Gastrocnemius medialis (tissue), 4 donors: ENCODE measurements at regions not wholly inside any gene's neighbourhood (a gene's known extent, or its start where the extent isn't known, plus 50 kb on each side); places are given as distances from the start of the nearest gene placed in this dataset.
"Not testable (repeated sequence)": the region's sequence is repeated elsewhere in the genome, so short reads cannot be mapped to it uniquely, and the experiment has no call there.

Experiments used
- ATAC-seq, 2 donors: fragments of 150-250 bp; one replicate each; pipeline ENCODE4 v1.9.1; 2016
- DNase-seq, 2 donors: peaks; one replicate each; pipeline ENCODE4 v3.0.0-alpha.2; 2019
- H3K27ac ChIP-seq, 4 donors: fragments of 200-600 bp; sonication (generic); 1 replicate in 1 of 4; 2 replicates in 3 of 4; pipeline ENCODE4 v1.5.1; 2016 to 2018; ENCODE audit warnings: mild to moderate bottlenecking in 2 of 4, moderate library complexity in 1 of 4
- H3K27me3 ChIP-seq, 3 donors: fragments of 200-600 bp; sonication (generic) in 2 of 3; 1 replicate in 1 of 3; 2 replicates in 2 of 3; pipeline versions ENCODE4 v1.5.1 to v1.6.0; 2016 to 2019; ENCODE audit warnings: mild to moderate bottlenecking in 1 of 3, moderate library complexity in 1 of 3
- H3K36me3 ChIP-seq, 2 donors: fragments of 200-600 bp; sonication (generic) in 1 of 2; one replicate each; pipeline ENCODE4 v1.5.1; 2017 to 2018
- H3K4me1 ChIP-seq, 2 donors: fragments of 200-600 bp; sonication (generic) in 1 of 2; one replicate each; pipeline ENCODE4 v1.5.1; 2016 to 2017; ENCODE audit warnings: mild to moderate bottlenecking in 2 of 2
- H3K4me3 ChIP-seq, 4 donors: fragments of 200-600 bp; sonication (generic) in 3 of 4; 1 replicate in 1 of 4; 2 replicates in 3 of 4; pipeline ENCODE4 v1.5.1; 2016 to 2019; ENCODE audit warnings: mild to moderate bottlenecking in 2 of 4
- H3K9me3 ChIP-seq, 3 donors: fragments of 200-600 bp; sonication (generic) in 2 of 3; 1 replicate in 1 of 3; 2 replicates in 2 of 3; pipeline ENCODE4 v1.5.1; 2016 to 2019
- CTCF ChIP-seq, 5 experiments: fragments of 450-650 bp in 3 of 5; fragments of 200-600 bp in 2 of 5; sonication (generic) in 2 of 5; IDR thresholded peaks in 4 of 5; conservative IDR thresholded peaks in 1 of 5; 1 replicate in 4 of 5; 2 replicates in 1 of 5; pipeline ENCODE4 v1.5.1; 2016 to 2019; ENCODE audit warnings: antibody characterized with exemption in 5 of 5, mild to moderate bottlenecking in 3 of 5, moderate library complexity in 3 of 5
- POLR2A ChIP-seq, 2 donors: fragments of 450-650 bp; IDR thresholded peaks; one replicate each; pipeline ENCODE4 v1.6.1; 2017; ENCODE audit warnings: antibody characterized with exemption in 2 of 2, mild to moderate bottlenecking in 2 of 2, moderate library complexity in 2 of 2
- in situ Hi-C, 4 donors: fragments of 200-750 bp; cut with MboI; loops; one replicate each; pipeline versions ENCODE4 v1.15.0 to v1.8.0; 2017; ENCODE audit warnings: low sequenced_read_pairs in 4 of 4
- intact Hi-C: fragments of 100-400 bp; cut with DNase I; formaldehyde crosslinking; loops from one replicate; pipeline ENCODE4 v1.15.1; 2023; ENCODE audit warnings: low total_unique reads

GRCh38 chr4:59695355-59696053 is 1504.6 kb upstream of the ADGRL3 start:
- intact Hi-C loops (no loop called here), in situ Hi-C loops (no loop called here)
- no peaks in the 10 kb centered on the region for H3K4me1 ChIP-seq
- no peak for TF ChIP-seq POLR2A (IDR thresholded peaks at IDR 0.05)
- TF ChIP-seq CTCF (IDR thresholded peaks at IDR 0.05 in 4 of 5, conservative IDR thresholded peaks at IDR 0.05 in 1 of 5) = no peak
- DNase-seq = no peak
- no peaks in the 10 kb centered on the region for H3K36me3 ChIP-seq
- H3K9me3 ChIP-seq = no peaks in the 10 kb centered on the region
- no peak overlapping the region for H3K4me3 ChIP-seq
- no peaks in the 10 kb centered on the region for H3K27me3 ChIP-seq
- no peak overlapping the region for H3K27ac ChIP-seq
- no peak for ATAC-seq

- TF ChIP-seq POLR2A (IDR thresholded peaks at IDR 0.05) (no peak), CTCF (IDR thresholded peaks at IDR 0.05 in 4 of 5, conservative IDR thresholded peaks at IDR 0.05 in 1 of 5) (no peak)
- H3K4me1 ChIP-seq = no peaks in the 10 kb centered on the region
- in situ Hi-C loops (no loop called here), intact Hi-C loops (no loop called here)
- H3K27me3 ChIP-seq = no peaks in the 10 kb centered on the region
- no peak overlapping the region for H3K4me3 ChIP-seq
- H3K36me3 ChIP-seq = no peaks in the 10 kb centered on the region
- ATAC-seq (no peak), DNase-seq (no peak)
- H3K27ac ChIP-seq = no peak overlapping the region
- H3K9me3 ChIP-seq = no peaks in the 10 kb centered on the region
These were observed 1502.1 kb upstream of the ADGRL3 start for GRCh38 chr4:59698041-59698440.

- no peak for TF ChIP-seq CTCF (IDR thresholded peaks at IDR 0.05 in 4 of 5, conservative IDR thresholded peaks at IDR 0.05 in 1 of 5)
- no peak for TF ChIP-seq POLR2A (IDR thresholded peaks at IDR 0.05)
- Histone ChIP-seq H3K9me3 (no peaks in the 10 kb centered on the region), H3K27me3 (no peaks in the 10 kb centered on the region), H3K4me1 (no peaks in the 10 kb centered on the region), H3K27ac (no peak overlapping the region), H3K36me3 (no peaks in the 10 kb centered on the region), H3K4me3 (no peak overlapping the region)
- intact Hi-C loops = no loop called here
- in situ Hi-C loops = no loop called here
- DNase-seq = no peak
- no peak for ATAC-seq
These were observed 1499.5 kb upstream of the ADGRL3 start for GRCh38 chr4:59700651-59701050.

- no peaks in the 10 kb centered on the region for H3K36me3 ChIP-seq
- no peaks in the 10 kb centered on the region for H3K4me1 ChIP-seq
- TF ChIP-seq CTCF (IDR thresholded peaks at IDR 0.05 in 4 of 5, conservative IDR thresholded peaks at IDR 0.05 in 1 of 5) (no peak), POLR2A (IDR thresholded peaks at IDR 0.05) (no peak)
- intact Hi-C loops = no loop called here
- H3K4me3 ChIP-seq = no peak overlapping the region
- no peak overlapping the region for H3K27ac ChIP-seq
- no peak for DNase-seq
- H3K27me3 ChIP-seq = no peaks in the 10 kb centered on the region
- no peaks in the 10 kb centered on the region for H3K9me3 ChIP-seq
- ATAC-seq = no peak
- in situ Hi-C loops = no loop called here
These were observed 1495.5 kb upstream of the ADGRL3 start for GRCh38 chr4:59704616-59705015.

DNA sequence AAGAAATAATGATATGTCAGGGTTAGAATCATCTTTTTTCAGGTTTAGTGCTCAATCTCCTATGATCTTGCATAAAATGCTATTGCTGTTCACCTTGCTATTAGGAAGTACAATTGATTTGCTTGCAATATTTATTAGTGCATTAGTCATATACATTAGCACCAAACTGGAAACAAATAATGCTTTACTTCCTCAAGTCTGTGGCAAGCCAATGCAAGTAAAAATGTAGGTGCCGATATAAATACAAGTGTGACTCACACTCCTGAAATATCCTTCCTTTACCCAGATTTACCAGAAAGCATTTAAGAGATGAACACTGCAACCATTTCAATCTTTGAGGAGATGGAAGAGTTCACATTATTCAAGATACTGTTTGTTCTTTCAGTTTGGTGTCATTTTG is 1487.7 kb upstream of the ADGRL3 start:
- Histone ChIP-seq H3K9me3 (no peaks in the 10 kb centered on the region), H3K36me3 (no peaks in the 10 kb centered on the region), H3K27me3 (no peaks in the 10 kb centered on the region), H3K27ac (no peak overlapping the region), H3K4me1 (no peaks in the 10 kb centered on the region), H3K4me3 (no peak overlapping the region)
- ATAC-seq = no peak
- no peak for DNase-seq
- in situ Hi-C loops (no loop called here), intact Hi-C loops (no loop called here)
- TF ChIP-seq POLR2A (IDR thresholded peaks at IDR 0.05) = no peak
- TF ChIP-seq CTCF (IDR thresholded peaks at IDR 0.05 in 4 of 5, conservative IDR thresholded peaks at IDR 0.05 in 1 of 5) = no peak

DNA sequence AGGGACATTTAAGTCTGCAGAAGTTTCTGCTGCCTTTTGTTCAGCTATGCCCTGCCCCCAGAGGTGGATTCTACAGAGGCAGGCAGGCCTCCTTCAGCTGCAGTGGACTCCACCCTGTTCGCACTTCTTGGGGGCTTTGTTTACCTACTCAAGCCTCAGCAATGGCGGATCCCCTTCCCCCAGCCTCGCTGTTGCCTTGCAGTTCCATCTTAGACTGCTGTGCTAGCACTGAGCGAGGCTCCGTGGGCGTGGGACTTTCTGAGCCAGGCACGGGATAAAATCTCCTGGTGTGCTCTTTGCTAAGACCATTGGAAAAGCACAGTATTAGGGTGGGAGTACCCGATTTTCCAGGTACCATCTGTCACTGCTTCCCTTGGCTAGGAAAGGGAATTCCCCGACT is 1475.8 kb upstream of the ADGRL3 start:
- H3K36me3 ChIP-seq, in situ Hi-C loops, H3K27me3 ChIP-seq, H3K4me3 ChIP-seq, ATAC-seq, H3K9me3 ChIP-seq, DNase-seq, H3K27ac ChIP-seq, H3K4me1 ChIP-seq, intact Hi-C loops: not testable (repeated sequence)
